ENCODE measurements at regions not wholly inside any gene's neighbourhood (a gene's known extent, or its start where the extent isn't known, plus 50 kb on each side); places are given as distances from the start of the nearest gene placed in this dataset.
"Not testable (repeated sequence)": the region's sequence is repeated elsewhere in the genome, so short reads cannot be mapped to it uniquely, and the experiment has no call there.

GRCh38 chr14:83575301-83575700, 1954.6 kb upstream of the FLRT2 start:
- no peak overlapping the region for H3K4me3 ChIP-seq
- H3K27ac ChIP-seq, result no peak overlapping the region

DNA sequence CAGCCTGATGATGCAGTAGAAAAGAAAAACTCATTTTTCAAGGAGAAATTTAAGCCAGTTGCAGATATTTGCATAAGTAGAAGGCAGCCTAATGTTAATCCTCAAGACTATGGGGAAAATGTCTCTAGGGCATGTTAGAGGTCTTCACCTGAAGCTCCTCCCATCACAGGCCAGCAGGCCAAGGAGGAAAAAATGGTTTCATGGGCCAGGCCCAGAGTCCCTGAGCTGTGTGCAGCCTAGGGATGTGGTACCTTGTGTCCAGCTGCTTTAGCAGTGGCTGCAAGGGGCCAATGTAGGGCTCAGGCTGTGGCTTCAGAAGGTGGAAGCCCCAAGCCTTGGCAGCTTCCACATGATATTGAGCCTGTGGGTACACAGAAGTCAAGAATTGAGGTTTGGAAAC, 1946.7 kb upstream of the FLRT2 start:
- H3K4me3 ChIP-seq, result no peak overlapping the region
- H3K27ac ChIP-seq, result no peak overlapping the region

GRCh38 chr14:83594874-83595273, 1935.1 kb upstream of the FLRT2 start:
- Histone ChIP-seq H3K27ac (no peak overlapping the region), H3K4me3 (no peak overlapping the region)

DNA sequence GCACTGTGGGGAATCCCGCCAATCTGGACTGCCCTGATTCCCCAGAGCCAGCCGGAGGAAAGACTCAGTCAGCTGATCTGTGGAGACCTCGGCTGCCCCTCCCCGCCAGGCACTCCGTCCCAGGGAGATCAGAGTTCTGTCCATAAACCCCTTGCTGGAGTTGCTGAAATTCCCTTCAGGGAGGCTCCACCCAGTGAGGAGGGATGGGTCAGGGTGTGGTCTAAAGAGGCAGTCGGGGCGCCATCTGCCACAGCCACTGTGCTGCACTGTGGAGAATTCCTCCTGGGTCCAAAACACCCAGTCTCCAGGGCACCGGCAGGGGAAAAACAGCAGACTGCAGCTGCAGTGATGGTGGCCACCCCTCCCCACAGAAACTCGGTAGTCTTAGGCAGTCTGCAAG, 1922.3 kb upstream of the FLRT2 start:
- no peak overlapping the region for H3K4me3 ChIP-seq
- H3K27ac ChIP-seq, result no peak overlapping the region

- H3K27ac ChIP-seq, result no peak overlapping the region
- no peak overlapping the region for H3K4me3 ChIP-seq
Observed at GRCh38 chr14:83611491-83611890, 1918.5 kb upstream of the FLRT2 start.

- H3K4me3 ChIP-seq, result no peak overlapping the region
- H3K27ac ChIP-seq, result no peak overlapping the region
Observed at GRCh38 chr14:83611906-83612390, 1918.0 kb upstream of the FLRT2 start.

- Histone ChIP-seq H3K4me3 (no peak overlapping the region), H3K27ac (no peak overlapping the region)
Observed at GRCh38 chr14:83614956-83615355, 1915.0 kb upstream of the FLRT2 start.

- Histone ChIP-seq H3K4me3 (no peak overlapping the region), H3K27ac (no peak overlapping the region)
Observed at GRCh38 chr14:83624541-83624940, 1905.4 kb upstream of the FLRT2 start.

GRCh38 chr14:83632375-83632774, 1897.6 kb upstream of the FLRT2 start:
- H3K27ac ChIP-seq, result no peak overlapping the region

GRCh38 chr14:83638748-83639504, 1891.0 kb upstream of the FLRT2 start:
- no peak overlapping the region for H3K4me3 ChIP-seq
- H3K27ac ChIP-seq, result no peak overlapping the region

More at GRCh38 chr14:83632375-83632774, 1897.6 kb upstream of the FLRT2 start:
- H3K4me3 ChIP-seq, result no peak overlapping the region

- not testable (repeated sequence) for H3K4me3 ChIP-seq, H3K27ac ChIP-seq
Observed at GRCh38 chr14:83639505-83639875, 1890.5 kb upstream of the FLRT2 start.

DNA sequence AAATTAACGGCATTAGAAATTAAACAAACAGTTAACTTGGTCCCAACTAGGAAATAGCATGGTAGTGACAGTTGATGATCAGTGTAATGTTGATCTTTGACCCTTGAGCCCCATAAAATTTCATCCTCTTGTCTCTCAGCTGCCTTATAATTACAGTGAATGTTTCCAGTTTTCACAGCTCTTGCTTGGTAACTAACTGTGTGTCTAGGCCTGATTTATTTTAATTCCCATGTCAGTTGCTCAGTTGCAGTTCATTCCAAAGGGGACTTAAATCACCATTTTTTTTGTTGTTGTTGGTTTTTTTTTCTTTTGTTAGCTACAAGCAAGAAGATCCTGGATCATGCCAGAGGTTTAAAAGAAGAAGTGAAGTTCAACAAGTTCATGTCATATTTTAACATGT, 1883.7 kb upstream of the FLRT2 start:
- Histone ChIP-seq H3K4me3 (no peak overlapping the region), H3K27ac (no peak overlapping the region)

DNA sequence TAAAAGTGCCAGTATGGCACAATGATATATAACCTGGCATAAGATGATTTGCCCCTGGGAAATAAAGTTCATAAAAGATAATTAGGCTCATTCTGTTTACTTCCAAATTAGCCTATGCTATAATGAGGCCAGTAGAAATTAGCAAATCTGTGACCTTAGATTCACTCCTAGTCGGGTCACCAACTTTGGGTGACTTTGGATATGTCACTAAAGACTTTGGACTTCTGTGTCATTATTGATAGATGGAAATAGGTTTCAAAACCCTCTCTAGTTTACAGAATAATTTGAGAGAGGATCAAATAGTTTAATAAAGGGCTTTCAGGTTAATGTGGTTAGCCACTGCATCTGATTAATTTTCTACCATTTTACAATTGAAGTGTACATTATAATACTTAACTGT, 1869.3 kb upstream of the FLRT2 start:
- no peak overlapping the region for H3K4me3 ChIP-seq
- H3K27ac ChIP-seq, result no peak overlapping the region

GRCh38 chr14:83664389-83664788, 1865.6 kb upstream of the FLRT2 start:
- H3K27ac ChIP-seq, result no peak overlapping the region
- no peak overlapping the region for H3K4me3 ChIP-seq

- Histone ChIP-seq H3K27ac (no peak overlapping the region), H3K4me3 (no peak overlapping the region)
Observed at GRCh38 chr14:83689265-83689664, 1840.7 kb upstream of the FLRT2 start.

DNA sequence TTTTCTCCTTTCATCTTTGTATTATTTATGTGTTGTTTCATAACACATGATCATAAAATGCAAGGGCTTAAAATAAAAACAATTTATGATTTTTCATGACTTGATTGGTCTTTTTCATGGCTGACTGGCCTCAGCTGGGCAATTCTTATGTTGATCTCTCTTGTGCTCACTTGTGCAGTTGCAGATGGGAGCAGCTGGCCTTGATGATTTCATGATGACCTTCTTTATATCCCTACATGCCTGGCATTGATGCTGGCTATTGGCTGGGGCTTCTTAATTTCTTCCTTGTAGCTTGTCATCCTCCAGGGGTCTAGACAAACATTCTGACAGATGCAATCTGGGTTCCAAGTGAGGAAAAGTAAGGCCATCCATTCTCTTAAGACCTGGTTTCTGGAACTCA, 1832.8 kb upstream of the FLRT2 start:
- Histone ChIP-seq H3K27ac (no peak overlapping the region), H3K4me3 (no peak overlapping the region)

- no peak overlapping the region for H3K27ac ChIP-seq
- no peak overlapping the region for H3K4me3 ChIP-seq
Observed at GRCh38 chr14:83702619-83703018, 1827.3 kb upstream of the FLRT2 start.

DNA sequence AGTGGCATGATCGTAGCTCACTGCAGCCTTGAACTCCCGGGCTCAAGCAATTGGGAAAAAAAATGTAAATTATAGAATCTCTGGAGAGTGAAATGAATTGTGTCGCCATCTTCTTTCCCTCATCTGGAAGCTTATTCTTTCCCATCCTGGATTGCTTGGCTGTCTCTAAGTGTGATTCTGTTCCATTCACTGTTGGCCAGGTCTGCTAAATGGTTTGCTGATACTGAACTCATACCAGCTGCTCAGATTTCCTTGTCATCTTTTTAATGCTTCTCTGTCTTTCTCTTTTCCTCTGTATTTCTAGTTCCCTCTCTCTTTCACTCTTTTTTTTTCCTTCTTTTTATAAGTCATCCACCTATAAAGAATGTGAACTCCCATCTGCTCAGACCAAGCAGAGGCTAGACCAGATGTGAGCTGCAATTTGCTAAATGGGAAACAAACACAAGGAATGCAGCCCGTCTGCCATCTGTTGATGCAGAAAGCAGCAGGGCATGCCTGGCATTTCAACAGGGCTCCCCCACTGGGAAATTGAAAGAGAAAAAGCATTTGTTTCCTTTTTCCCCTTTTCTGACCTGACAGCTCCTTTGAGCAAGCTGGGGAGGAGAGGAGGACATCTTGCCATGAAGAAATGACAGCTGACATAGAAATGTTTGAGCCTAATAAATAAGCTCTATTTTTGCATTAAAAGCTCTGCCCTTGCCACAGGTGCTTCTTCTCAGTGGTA, 1823.6 kb upstream of the FLRT2 start:
- Histone ChIP-seq H3K4me3 (no peak overlapping the region), H3K27ac (no peak overlapping the region)

DNA sequence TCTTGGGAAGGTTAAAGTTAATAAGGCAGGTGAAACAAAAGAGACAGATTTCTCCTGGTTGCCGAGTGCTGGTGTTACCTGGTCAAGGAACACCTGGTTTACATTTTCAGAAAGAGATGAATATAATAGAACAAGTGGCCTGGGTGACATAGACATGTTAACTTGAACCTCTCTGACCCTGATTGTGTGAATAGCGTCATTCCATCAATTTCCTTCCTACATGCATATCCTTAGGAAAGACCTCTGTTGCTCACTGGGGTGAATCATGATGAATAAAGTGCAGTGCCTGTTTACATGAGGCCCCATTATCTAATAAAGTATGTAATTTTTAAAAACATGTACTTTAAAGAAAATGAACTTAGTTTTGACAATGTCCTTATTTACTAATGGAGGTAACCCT, 1822.9 kb upstream of the FLRT2 start:
- H3K27ac ChIP-seq, result no peak overlapping the region
- H3K4me3 ChIP-seq, result no peak overlapping the region

DNA sequence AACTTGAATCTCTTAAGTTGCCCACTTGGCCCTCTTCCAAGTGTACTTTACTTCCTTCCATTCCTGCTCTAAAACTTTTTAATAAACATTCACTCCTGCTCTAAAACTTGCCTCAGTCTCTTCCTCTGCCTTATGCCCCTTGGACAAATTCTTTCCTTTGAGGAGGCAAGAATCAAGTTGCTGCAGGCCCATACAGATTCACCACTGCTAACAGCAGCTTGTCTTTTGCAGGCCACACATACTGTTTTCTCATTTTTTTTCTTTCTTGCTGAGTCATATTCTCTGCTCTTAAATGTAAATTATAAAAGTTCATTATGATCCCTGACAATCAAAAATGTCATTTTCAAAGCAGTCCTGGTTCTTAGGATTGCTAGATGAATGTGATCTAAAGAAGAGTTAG, 1820.8 kb upstream of the FLRT2 start:
- Histone ChIP-seq H3K27ac (no peak overlapping the region), H3K4me3 (no peak overlapping the region)

DNA sequence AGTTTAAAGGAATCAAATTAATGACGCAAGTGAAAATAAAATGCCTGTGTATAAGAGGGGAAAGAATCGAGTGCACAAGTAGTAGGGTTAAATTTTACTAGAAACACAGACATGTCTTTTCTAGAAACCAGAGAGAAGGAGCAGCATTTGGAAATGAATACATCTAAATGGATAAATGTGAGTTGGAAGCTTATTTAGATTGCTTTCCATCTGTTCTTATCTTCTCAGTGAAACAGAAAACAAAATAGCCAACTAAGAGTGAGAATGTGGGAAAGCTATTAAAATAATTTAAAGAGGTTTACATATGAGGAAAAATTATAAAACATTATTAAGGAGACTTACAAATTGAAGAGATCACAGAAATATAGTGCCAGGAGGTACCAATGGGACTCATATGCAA, 1818.9 kb upstream of the FLRT2 start:
- Histone ChIP-seq H3K27ac (no peak overlapping the region), H3K4me3 (no peak overlapping the region)
